HCT116 (cell line): ENCODE measurements at regions not wholly inside any gene's neighbourhood (a gene's known extent, or its start where the extent isn't known, plus 50 kb on each side); places are given as distances from the start of the nearest gene placed in this dataset.

Experiments
- CEBPB ChIP-seq: IDR thresholded peaks from 2 replicates; pipeline ENCODE4 v1.6.1; 2012; ENCODE audit warnings: low read depth
- EZH2 ChIP-seq: fragments of 200-600 bp; sonication (generic); IDR thresholded peaks from 2 replicates; pipeline ENCODE4 v1.6.1; 2017; ENCODE audit warnings: antibody characterized with exemption, mixed run types
- POLR2A ChIP-seq: IDR thresholded peaks from 2 replicates; pipeline ENCODE4 v1.7.0; 2011; ENCODE audit warnings: borderline replicate concordance; ENCODE audit not compliant: insufficient read depth, insufficient read length; ENCODE audit errors: extremely low read depth
- POLR2AphosphoS5 ChIP-seq: IDR thresholded peaks from 2 replicates; pipeline ENCODE4 v1.6.1; 2011; ENCODE audit warnings: mild to moderate bottlenecking, low read depth, low read length, moderate library complexity
- SRF ChIP-seq: IDR thresholded peaks from 2 replicates; pipeline ENCODE4 v1.6.1; 2012; ENCODE audit warnings: low read depth
- ZNF274 ChIP-seq: fragments of 200-500 bp; sonication (Bioruptor generic); IDR thresholded peaks from 2 replicates; pipeline ENCODE4 v1.6.1; 2014; ENCODE audit warnings: mild to moderate bottlenecking, low read depth, low read length, inconsistent platforms
- TF ChIP-seq, protein P1 (sequence below), 3 experiments: fragments of 200-600 bp in 1 of 3; sonication (generic) in 1 of 3; IDR thresholded peaks in 2 of 3; conservative IDR thresholded peaks in 1 of 3; 2 replicates each; pipeline ENCODE4 v1.5.1; 2012 to 2017; ENCODE audit warnings: low read depth in 2 of 3, low read length in 2 of 3, antibody characterized with exemption in 1 of 3, borderline replicate concordance in 1 of 3, control low read depth in 1 of 3, mild to moderate bottlenecking in 1 of 3, mixed read lengths in 1 of 3, mixed run types in 1 of 3, moderate library complexity in 1 of 3; ENCODE audit not compliant: insufficient read depth in 1 of 3
- TF ChIP-seq, protein P2 (sequence below): IDR thresholded peaks from 2 replicates; pipeline ENCODE4 v1.6.1; 2011; ENCODE audit warnings: mild to moderate bottlenecking, low read length, moderate library complexity; ENCODE audit not compliant: insufficient replicate concordance; ENCODE audit errors: extremely low read depth

DNA sequence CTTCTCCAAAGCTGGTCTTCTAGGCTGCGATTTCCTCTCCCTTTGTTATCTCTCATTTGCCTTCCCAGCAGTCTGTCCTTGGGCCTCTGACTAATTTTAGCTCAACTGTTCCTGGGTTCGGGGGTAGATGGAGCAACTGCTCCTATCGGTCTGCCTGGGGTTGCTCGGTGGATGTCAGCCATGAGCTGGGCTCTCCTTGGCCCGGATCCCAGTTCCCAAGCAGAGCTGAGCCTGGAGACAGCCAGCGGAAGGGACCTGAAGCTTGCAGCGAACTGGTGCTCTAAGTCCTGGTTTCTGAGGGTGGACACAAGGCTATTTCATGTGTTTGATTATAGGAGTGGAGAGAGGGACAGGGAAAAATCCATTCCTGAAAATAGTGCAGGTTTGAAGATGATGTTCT lies 423.0 kb downstream of the RPS6KC1 start:
- TF ChIP-seq EZH2 = no peak
- TF ChIP-seq, protein P1, sequence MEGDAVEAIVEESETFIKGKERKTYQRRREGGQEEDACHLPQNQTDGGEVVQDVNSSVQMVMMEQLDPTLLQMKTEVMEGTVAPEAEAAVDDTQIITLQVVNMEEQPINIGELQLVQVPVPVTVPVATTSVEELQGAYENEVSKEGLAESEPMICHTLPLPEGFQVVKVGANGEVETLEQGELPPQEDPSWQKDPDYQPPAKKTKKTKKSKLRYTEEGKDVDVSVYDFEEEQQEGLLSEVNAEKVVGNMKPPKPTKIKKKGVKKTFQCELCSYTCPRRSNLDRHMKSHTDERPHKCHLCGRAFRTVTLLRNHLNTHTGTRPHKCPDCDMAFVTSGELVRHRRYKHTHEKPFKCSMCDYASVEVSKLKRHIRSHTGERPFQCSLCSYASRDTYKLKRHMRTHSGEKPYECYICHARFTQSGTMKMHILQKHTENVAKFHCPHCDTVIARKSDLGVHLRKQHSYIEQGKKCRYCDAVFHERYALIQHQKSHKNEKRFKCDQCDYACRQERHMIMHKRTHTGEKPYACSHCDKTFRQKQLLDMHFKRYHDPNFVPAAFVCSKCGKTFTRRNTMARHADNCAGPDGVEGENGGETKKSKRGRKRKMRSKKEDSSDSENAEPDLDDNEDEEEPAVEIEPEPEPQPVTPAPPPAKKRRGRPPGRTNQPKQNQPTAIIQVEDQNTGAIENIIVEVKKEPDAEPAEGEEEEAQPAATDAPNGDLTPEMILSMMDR (IDR thresholded peaks at IDR 0.05 in 2 of 3, conservative IDR thresholded peaks at IDR 0.05 in 1 of 3; ENCODE audit: borderline replicate concordance in 1 of 3, insufficient read depth in 1 of 3, low read depth in 2 of 3, low read length in 2 of 3) = no peak
- TF ChIP-seq ZNF274 = no peak
- no peak for TF ChIP-seq CEBPB
- no peak for TF ChIP-seq POLR2AphosphoS5
- TF ChIP-seq SRF = no peak
- TF ChIP-seq, protein P2, sequence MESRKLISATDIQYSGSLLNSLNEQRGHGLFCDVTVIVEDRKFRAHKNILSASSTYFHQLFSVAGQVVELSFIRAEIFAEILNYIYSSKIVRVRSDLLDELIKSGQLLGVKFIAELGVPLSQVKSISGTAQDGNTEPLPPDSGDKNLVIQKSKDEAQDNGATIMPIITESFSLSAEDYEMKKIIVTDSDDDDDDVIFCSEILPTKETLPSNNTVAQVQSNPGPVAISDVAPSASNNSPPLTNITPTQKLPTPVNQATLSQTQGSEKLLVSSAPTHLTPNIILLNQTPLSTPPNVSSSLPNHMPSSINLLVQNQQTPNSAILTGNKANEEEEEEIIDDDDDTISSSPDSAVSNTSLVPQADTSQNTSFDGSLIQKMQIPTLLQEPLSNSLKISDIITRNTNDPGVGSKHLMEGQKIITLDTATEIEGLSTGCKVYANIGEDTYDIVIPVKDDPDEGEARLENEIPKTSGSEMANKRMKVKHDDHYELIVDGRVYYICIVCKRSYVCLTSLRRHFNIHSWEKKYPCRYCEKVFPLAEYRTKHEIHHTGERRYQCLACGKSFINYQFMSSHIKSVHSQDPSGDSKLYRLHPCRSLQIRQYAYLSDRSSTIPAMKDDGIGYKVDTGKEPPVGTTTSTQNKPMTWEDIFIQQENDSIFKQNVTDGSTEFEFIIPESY = no peak
- TF ChIP-seq POLR2A = no peak
